ENCODE measurements at regions not wholly inside any gene's neighbourhood (a gene's known extent, or its start where the extent isn't known, plus 50 kb on each side); places are given as distances from the start of the nearest gene placed in this dataset.

DNA sequence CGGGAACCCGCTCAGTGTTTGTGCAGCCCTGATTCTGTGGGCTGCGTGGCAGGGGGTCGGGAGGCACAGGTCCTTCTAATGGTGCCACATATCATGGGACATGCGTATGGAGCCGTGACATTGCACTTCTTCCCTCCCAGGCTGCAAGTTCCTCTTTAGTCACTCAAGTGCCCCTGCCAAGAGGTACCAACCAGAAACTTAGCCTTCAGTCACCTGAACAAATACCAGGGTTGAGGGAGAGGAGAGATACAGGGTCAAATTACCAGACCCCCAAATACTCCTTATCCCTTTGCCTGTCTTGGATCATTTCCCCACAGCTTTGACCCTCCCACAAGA lies 209.1 kb downstream of the BUD13 start:
- no peak overlapping the region for H3K4me3 ChIP-seq
- H3K9me3 ChIP-seq: no peaks in the 10 kb centered on the region
- H3K27me3 ChIP-seq: no peaks in the 10 kb centered on the region
- no peaks in the 10 kb centered on the region for H3K4me1 ChIP-seq
- intact Hi-C loops (cut with DNase I): no loop called here
- TF ChIP-seq POLR2A (IDR thresholded peaks at IDR 0.05): no peak
- TF ChIP-seq, protein P1, sequence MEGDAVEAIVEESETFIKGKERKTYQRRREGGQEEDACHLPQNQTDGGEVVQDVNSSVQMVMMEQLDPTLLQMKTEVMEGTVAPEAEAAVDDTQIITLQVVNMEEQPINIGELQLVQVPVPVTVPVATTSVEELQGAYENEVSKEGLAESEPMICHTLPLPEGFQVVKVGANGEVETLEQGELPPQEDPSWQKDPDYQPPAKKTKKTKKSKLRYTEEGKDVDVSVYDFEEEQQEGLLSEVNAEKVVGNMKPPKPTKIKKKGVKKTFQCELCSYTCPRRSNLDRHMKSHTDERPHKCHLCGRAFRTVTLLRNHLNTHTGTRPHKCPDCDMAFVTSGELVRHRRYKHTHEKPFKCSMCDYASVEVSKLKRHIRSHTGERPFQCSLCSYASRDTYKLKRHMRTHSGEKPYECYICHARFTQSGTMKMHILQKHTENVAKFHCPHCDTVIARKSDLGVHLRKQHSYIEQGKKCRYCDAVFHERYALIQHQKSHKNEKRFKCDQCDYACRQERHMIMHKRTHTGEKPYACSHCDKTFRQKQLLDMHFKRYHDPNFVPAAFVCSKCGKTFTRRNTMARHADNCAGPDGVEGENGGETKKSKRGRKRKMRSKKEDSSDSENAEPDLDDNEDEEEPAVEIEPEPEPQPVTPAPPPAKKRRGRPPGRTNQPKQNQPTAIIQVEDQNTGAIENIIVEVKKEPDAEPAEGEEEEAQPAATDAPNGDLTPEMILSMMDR (IDR thresholded peaks at IDR 0.05): no peak
- no peak for TF ChIP-seq POLR2AphosphoS5 (IDR thresholded peaks at IDR 0.05; ENCODE audit: insufficient read depth in 1 of 2, low read depth in 1 of 2)
- no peaks in the 10 kb centered on the region for H3K36me3 ChIP-seq
- DNase-seq (ENCODE audit: extremely low spot score in 2 of 2): no peak
- H3K27ac ChIP-seq: no peak overlapping the region

DNA sequence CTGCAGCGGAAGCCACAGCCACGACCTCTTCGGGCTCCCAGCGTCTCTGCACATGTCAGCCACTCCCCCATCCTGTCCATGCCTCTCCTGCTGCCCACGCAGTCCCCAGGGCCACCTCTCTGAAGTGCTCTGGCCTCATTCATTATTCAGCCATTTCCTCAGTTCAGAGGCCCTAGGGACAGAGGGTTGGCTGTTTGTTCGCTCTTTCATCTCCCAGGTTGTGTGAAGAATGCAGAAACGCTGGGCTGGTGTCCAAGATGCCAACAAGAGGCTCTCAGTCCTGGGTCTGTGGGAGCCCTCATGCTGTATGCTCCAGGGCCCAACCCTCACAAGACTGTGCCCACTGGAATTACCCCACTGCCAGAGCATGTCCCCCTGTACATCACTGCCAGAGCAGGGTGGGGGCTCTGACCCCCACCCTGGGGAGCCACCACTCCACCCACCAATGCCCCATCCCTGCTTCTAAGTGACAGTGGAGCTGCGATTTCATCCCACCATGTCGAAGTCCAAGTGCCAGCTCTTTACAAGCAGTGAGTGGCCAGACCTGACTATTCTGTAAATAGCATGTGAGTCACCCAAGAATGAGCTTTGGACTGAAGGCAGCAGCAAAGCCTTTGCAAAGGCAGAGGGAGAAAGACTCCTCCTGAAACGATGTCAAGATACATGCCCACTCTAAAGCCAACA lies 209.6 kb downstream of the BUD13 start:
- no peak overlapping the region for H3K27ac ChIP-seq
- no peak for DNase-seq (ENCODE audit: extremely low spot score in 2 of 2)
- H3K4me1 ChIP-seq: no peaks in the 10 kb centered on the region
- intact Hi-C loops (cut with DNase I): no loop called here
- H3K9me3 ChIP-seq: no peaks in the 10 kb centered on the region
- no peak overlapping the region for H3K4me3 ChIP-seq
- no peaks in the 10 kb centered on the region for H3K27me3 ChIP-seq
- TF ChIP-seq POLR2A (IDR thresholded peaks at IDR 0.05) (no peak), POLR2AphosphoS5 (IDR thresholded peaks at IDR 0.05; ENCODE audit: insufficient read depth in 1 of 2, low read depth in 1 of 2) (no peak)
- TF ChIP-seq, protein P1 (IDR thresholded peaks at IDR 0.05): no peak
- no peaks in the 10 kb centered on the region for H3K36me3 ChIP-seq

DNA sequence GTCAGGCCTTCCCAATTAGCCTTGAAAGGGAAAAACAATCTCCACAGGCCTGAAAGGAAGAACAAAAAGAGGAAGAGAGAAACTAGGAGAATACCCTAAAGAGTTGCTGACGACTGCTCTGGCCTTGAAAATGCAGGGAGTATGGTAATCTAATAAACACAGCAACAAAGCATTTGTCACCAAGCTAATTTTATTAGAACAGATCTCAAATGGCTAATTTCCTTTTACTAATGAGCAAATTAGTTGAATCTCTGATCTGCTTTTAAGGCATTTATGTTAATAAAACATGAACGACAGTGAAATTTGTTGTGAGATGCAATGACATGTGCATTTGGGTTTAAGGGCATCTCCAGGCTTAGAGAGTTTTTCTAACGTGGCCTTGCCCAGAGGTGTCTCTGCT lies 212.2 kb downstream of the BUD13 start:
- DNase-seq (ENCODE audit: extremely low spot score in 2 of 2): no peak
- TF ChIP-seq POLR2AphosphoS5 (IDR thresholded peaks at IDR 0.05; ENCODE audit: insufficient read depth in 1 of 2, low read depth in 1 of 2): no peak
- no peak for TF ChIP-seq POLR2A (IDR thresholded peaks at IDR 0.05)
- TF ChIP-seq, protein P1 (IDR thresholded peaks at IDR 0.05): no peak
- no peaks in the 10 kb centered on the region for H3K27me3 ChIP-seq
- H3K4me1 ChIP-seq: no peaks in the 10 kb centered on the region
- H3K27ac ChIP-seq: no peak overlapping the region
- intact Hi-C loops (cut with DNase I): no loop called here
- no peaks in the 10 kb centered on the region for H3K9me3 ChIP-seq
- H3K36me3 ChIP-seq: no peaks in the 10 kb centered on the region
- H3K4me3 ChIP-seq: no peak overlapping the region

- TF ChIP-seq POLR2AphosphoS5 (IDR thresholded peaks at IDR 0.05; ENCODE audit: insufficient read depth in 1 of 2, low read depth in 1 of 2): no peak
- TF ChIP-seq, protein P1 (IDR thresholded peaks at IDR 0.05): no peak
- no peak for TF ChIP-seq POLR2A (IDR thresholded peaks at IDR 0.05)
- DNase-seq (ENCODE audit: extremely low spot score in 2 of 2): no peak
- Histone ChIP-seq H3K4me3 (no peak overlapping the region), H3K36me3 (no peaks in the 10 kb centered on the region), H3K4me1 (no peaks in the 10 kb centered on the region), H3K27ac (no peak overlapping the region), H3K27me3 (no peaks in the 10 kb centered on the region), H3K9me3 (no peaks in the 10 kb centered on the region)
- intact Hi-C loops (cut with DNase I): no loop called here
These were observed 214.1 kb downstream of the BUD13 start for GRCh38 chr11:116558504-116559211.

- H3K4me1 ChIP-seq: no peaks in the 10 kb centered on the region
- H3K36me3 ChIP-seq: no peaks in the 10 kb centered on the region
- no peaks in the 10 kb centered on the region for H3K9me3 ChIP-seq
- no peak for DNase-seq (ENCODE audit: extremely low spot score in 2 of 2)
- no peaks in the 10 kb centered on the region for H3K27me3 ChIP-seq
- no peak overlapping the region for H3K4me3 ChIP-seq
- intact Hi-C loops (cut with DNase I): no loop called here
- TF ChIP-seq, protein P1 (IDR thresholded peaks at IDR 0.05): no peak
- no peak for TF ChIP-seq POLR2AphosphoS5 (IDR thresholded peaks at IDR 0.05; ENCODE audit: insufficient read depth in 1 of 2, low read depth in 1 of 2)
- no peak for TF ChIP-seq POLR2A (IDR thresholded peaks at IDR 0.05)
- H3K27ac ChIP-seq: no peak overlapping the region
These were observed 215.5 kb downstream of the BUD13 start for GRCh38 chr11:116557282-116557681.
